Hepatocyte (in vitro differentiated cells): ENCODE measurements at regions not wholly inside any gene's neighbourhood (a gene's known extent, or its start where the extent isn't known, plus 50 kb on each side); places are given as distances from the start of the nearest gene placed in this dataset.
"Not testable (repeated sequence)": the region's sequence is repeated elsewhere in the genome, so short reads cannot be mapped to it uniquely, and the experiment has no call there.

Experiments
- CTCF ChIP-seq: fragments of 200-600 bp; sonication (generic); IDR thresholded peaks from 2 replicates; pipeline ENCODE4 v1.5.1; 2016; ENCODE audit warnings: antibody characterized with exemption, mild to moderate bottlenecking; ENCODE audit not compliant: poor library complexity
- EZH2 ChIP-seq: fragments of 200-600 bp; sonication (generic); IDR thresholded peaks from 2 replicates; pipeline ENCODE4 v1.6.1; 2016; ENCODE audit warnings: antibody characterized with exemption, mild to moderate bottlenecking, borderline replicate concordance

GRCh38 chr3:20615982-20616381 is 430.0 kb upstream of the SGO1 start:
- TF ChIP-seq CTCF, EZH2: not testable (repeated sequence)
